Natural killer cell (primary cell): ENCODE measurements at regions not wholly inside any gene's neighbourhood (a gene's known extent, or its start where the extent isn't known, plus 50 kb on each side); places are given as distances from the start of the nearest gene placed in this dataset.

ENCODE experiments used
- ATAC-seq, 3 donors: fragments of 150-1000 bp in 2 of 3; fragments of 200-7000 bp in 1 of 3; cut with Tn5 transposase; 1 replicate in 1 of 3; 2 replicates in 2 of 3; pipeline ENCODE4 v1.10.0; 2021; ENCODE audit warnings: mild to moderate bottlenecking in 2 of 3, moderate library complexity in 2 of 3
- DNase-seq, 2 donors: peaks; one replicate each; pipeline versions ENCODE4 v3.0.0 to v3.0.0-alpha.2; 2013 to 2021; ENCODE audit warnings: mixed read lengths in 1 of 2
- H3K27ac ChIP-seq: one replicate; pipeline ENCODE4 v1.5.1; 2013; ENCODE audit warnings: mild to moderate bottlenecking, low read length
- H3K27me3 ChIP-seq: one replicate; pipeline ENCODE4 v1.6.1; 2013; ENCODE audit warnings: low read length; ENCODE audit not compliant: control insufficient read depth, insufficient read depth
- H3K36me3 ChIP-seq: one replicate; pipeline ENCODE4 v1.6.1; 2013; ENCODE audit warnings: low read length; ENCODE audit not compliant: control insufficient read depth, insufficient read depth
- H3K4me1 ChIP-seq: one replicate; pipeline ENCODE4 v1.6.1; 2013; ENCODE audit warnings: low read length; ENCODE audit not compliant: control insufficient read depth, insufficient read depth
- H3K4me3 ChIP-seq: one replicate; pipeline ENCODE4 v1.5.1; 2013; ENCODE audit warnings: low read length
- H3K9me3 ChIP-seq: one replicate; pipeline ENCODE4 v1.6.1; 2013; ENCODE audit warnings: low read length; ENCODE audit not compliant: control insufficient read depth, insufficient read depth
- H3K27ac Mint-ChIP-seq, 2 donors: one replicate each; pipeline ENCODE4 v1.8.0; 2022; ENCODE audit warnings: mild to moderate bottlenecking in 2 of 2, mixed read lengths in 2 of 2, moderate library complexity in 1 of 2
- H3K27me3 Mint-ChIP-seq, 2 donors: one replicate each; pipeline ENCODE4 v1.8.0; 2022; ENCODE audit warnings: low read depth in 2 of 2, mixed read lengths in 2 of 2
- H3K36me3 Mint-ChIP-seq: one replicate; pipeline ENCODE4 v1.8.0; 2022; ENCODE audit warnings: mixed read lengths
- H3K4me1 Mint-ChIP-seq, 2 donors: one replicate each; pipeline ENCODE4 v1.8.0; 2022; ENCODE audit warnings: mixed read lengths in 2 of 2
- H3K4me3 Mint-ChIP-seq: one replicate; pipeline ENCODE4 v1.8.0; 2022; ENCODE audit warnings: mild to moderate bottlenecking, moderate library complexity, mixed read lengths
- H3K9me3 Mint-ChIP-seq, 2 donors: one replicate each; pipeline ENCODE4 v1.8.0; 2022; ENCODE audit warnings: mixed read lengths in 2 of 2
- WGBS: methylation state at CpG from one replicate; pipeline ENCODE4 v1.1.7; 2013; ENCODE audit warnings: missing lambda C conversion rate; ENCODE audit not compliant: insufficient coverage; 5-methylcytosine and 5-hydroxymethylcytosine counted together
- intact Hi-C: fragments of 100-400 bp; cut with micrococcal nuclease; formaldehyde crosslinking; loops from one replicate; pipeline ENCODE4 v1.14.2; 2022
- TF ChIP-seq, protein P1 (sequence below): fragments of 200-600 bp; IDR thresholded peaks from one replicate; pipeline ENCODE4 v1.8.0; 2022; ENCODE audit warnings: antibody characterized with exemption

DNA sequence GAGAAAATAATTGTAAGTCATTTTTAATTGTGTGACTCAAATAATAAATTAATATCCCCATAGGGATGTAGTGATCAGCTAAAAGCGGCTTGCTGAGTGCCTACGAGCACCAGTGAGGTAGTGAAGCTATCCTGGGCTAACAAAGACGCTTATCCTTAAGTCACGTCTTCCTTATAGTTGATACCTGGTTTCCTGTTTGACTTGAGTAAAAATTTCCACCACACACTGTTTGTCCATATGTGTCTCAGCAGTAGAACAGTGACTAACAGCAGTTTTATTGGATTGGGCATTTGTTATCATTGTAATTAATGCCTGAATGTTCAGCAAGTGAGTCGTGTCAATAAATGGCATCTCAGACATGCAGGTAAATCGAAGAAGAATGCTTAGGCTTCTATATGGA, 241.1 kb downstream of the GRXCR1 start:
- H3K4me1 ChIP-seq, result no peaks in the 10 kb centered on the region
- no peak for ATAC-seq
- 80% methylated on average over 6 of the region's 6 CpGs for WGBS
- H3K36me3 ChIP-seq, result no peaks in the 10 kb centered on the region
- Mint-ChIP-seq H3K4me1 (no peaks in the 10 kb centered on the region), H3K27me3 (no peaks in the 10 kb centered on the region), H3K27ac (no peak overlapping the region), H3K9me3 (peaks cover 2 to 6% of the 10 kb centered on the region in 2 donors), H3K4me3 (no peak overlapping the region), H3K36me3 (no peaks in the 10 kb centered on the region)
- intact Hi-C loops, result no loop called here
- H3K27ac ChIP-seq, result no peak overlapping the region
- no peaks in the 10 kb centered on the region for H3K27me3 ChIP-seq
- H3K9me3 ChIP-seq, result no peaks in the 10 kb centered on the region
- TF ChIP-seq, protein P1, sequence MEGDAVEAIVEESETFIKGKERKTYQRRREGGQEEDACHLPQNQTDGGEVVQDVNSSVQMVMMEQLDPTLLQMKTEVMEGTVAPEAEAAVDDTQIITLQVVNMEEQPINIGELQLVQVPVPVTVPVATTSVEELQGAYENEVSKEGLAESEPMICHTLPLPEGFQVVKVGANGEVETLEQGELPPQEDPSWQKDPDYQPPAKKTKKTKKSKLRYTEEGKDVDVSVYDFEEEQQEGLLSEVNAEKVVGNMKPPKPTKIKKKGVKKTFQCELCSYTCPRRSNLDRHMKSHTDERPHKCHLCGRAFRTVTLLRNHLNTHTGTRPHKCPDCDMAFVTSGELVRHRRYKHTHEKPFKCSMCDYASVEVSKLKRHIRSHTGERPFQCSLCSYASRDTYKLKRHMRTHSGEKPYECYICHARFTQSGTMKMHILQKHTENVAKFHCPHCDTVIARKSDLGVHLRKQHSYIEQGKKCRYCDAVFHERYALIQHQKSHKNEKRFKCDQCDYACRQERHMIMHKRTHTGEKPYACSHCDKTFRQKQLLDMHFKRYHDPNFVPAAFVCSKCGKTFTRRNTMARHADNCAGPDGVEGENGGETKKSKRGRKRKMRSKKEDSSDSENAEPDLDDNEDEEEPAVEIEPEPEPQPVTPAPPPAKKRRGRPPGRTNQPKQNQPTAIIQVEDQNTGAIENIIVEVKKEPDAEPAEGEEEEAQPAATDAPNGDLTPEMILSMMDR, result no peak
- no peak overlapping the region for H3K4me3 ChIP-seq
- DNase-seq, result no peak

DNA sequence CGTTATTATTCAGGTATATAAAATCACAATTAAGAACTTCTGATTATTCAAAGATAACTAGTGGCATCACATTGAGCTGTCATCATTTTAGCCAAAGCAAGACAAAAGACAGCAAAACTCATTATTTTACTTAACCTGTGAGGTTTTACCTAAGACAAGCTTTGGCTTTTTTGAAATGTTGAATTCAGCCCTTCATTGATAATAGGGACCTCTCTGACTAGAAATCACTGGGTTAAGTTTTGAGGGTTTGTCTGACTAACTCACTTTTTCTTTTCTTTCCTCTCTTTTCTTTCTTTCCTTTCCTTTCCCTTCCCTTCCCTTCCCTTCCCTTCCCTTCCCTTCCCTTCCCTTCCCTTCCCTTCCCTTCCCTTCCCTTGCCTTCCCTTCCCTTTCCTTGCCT, 244.2 kb downstream of the GRXCR1 start:
- intact Hi-C loops, result no loop called here
- Mint-ChIP-seq H3K27me3 (no peaks in the 10 kb centered on the region), H3K27ac (no peak overlapping the region), H3K9me3 (peaks cover 4 to 9% of the 10 kb centered on the region in 2 donors), H3K36me3 (peaks cover 5% of the 10 kb centered on the region), H3K4me1 (no peaks in the 10 kb centered on the region), H3K4me3 (no peak overlapping the region)
- Histone ChIP-seq H3K4me1 (no peaks in the 10 kb centered on the region), H3K27ac (no peak overlapping the region), H3K9me3 (no peaks in the 10 kb centered on the region), H3K4me3 (no peak overlapping the region), H3K27me3 (no peaks in the 10 kb centered on the region), H3K36me3 (no peaks in the 10 kb centered on the region)
- TF ChIP-seq, protein P1, result no peak
- no CpG with 5 or more reads among the region's 1 CpG for WGBS
- ATAC-seq (no peak), DNase-seq (no peak)

DNA sequence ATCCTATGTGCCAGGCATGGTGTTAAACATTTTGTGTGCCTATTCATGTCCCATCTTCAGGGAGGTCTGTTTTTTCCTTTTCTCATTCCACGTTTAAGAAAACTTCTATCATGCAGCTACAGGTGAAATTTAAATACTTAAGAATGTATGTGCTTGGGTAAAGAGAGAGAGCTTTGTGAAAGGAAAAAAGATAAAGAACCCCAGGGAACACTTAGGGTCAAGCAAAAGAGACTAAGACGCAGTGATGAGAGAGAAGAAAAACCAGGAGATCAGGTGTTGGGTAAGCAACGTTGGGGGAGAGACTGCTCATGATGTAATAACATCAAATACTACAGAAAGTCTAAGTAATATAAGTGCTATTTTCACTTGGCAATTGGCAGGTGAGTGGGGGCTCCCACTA, 253.7 kb downstream of the GRXCR1 start:
- Mint-ChIP-seq H3K4me1 (no peaks in the 10 kb centered on the region), H3K9me3 (peaks cover 16 to 18% of the 10 kb centered on the region in 2 donors), H3K27ac (no peak overlapping the region), H3K4me3 (no peak overlapping the region), H3K27me3 (no peaks in the 10 kb centered on the region), H3K36me3 (no peaks in the 10 kb centered on the region)
- intact Hi-C loops, result no loop called here
- DNase-seq, result no peak
- 100% methylated on average over 1 of the region's 3 CpGs for WGBS
- ATAC-seq, result no peak
- no peaks in the 10 kb centered on the region for H3K36me3 ChIP-seq
- H3K27me3 ChIP-seq, result no peaks in the 10 kb centered on the region
- H3K27ac ChIP-seq, result no peak overlapping the region
- no peaks in the 10 kb centered on the region for H3K9me3 ChIP-seq
- no peaks in the 10 kb centered on the region for H3K4me1 ChIP-seq
- TF ChIP-seq, protein P1, result no peak
- H3K4me3 ChIP-seq, result no peak overlapping the region

DNA sequence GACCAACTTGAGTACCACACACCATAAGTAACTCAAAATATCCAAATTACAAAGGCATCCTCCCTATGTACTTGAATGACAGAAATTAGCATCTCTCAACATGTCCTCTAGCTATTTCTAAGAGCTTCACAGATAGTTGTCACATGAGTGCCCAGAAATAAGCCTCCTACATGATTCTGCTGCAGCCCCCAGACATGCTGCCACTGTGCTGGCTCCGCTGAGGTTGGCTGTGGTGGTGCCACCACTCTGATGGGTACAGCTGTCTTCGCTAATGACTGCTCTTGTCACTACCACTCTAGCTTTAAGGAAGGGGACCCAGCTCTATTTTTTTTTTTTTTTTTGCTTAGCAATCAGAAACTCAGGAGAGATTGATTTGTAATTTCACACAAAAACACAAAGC, 256.0 kb downstream of the GRXCR1 start:
- no peak for ATAC-seq
- 83% methylated on average over 2 of the region's 2 CpGs for WGBS
- no peaks in the 10 kb centered on the region for H3K27me3 ChIP-seq
- no peaks in the 10 kb centered on the region for H3K4me1 ChIP-seq
- no peaks in the 10 kb centered on the region for H3K36me3 ChIP-seq
- H3K9me3 ChIP-seq, result no peaks in the 10 kb centered on the region
- no peak overlapping the region for H3K4me3 ChIP-seq
- Mint-ChIP-seq H3K27me3 (no peaks in the 10 kb centered on the region), H3K27ac (no peak overlapping the region), H3K36me3 (no peaks in the 10 kb centered on the region), H3K4me1 (no peaks in the 10 kb centered on the region), H3K4me3 (no peak overlapping the region), H3K9me3 (peaks cover 16 to 18% of the 10 kb centered on the region in 2 donors)
- TF ChIP-seq, protein P1, result no peak
- no peak overlapping the region for H3K27ac ChIP-seq
- intact Hi-C loops, result no loop called here
- DNase-seq, result no peak
